ENCODE measurements at regions not wholly inside any gene's neighbourhood (a gene's known extent, or its start where the extent isn't known, plus 50 kb on each side); places are given as distances from the start of the nearest gene placed in this dataset.

DNA sequence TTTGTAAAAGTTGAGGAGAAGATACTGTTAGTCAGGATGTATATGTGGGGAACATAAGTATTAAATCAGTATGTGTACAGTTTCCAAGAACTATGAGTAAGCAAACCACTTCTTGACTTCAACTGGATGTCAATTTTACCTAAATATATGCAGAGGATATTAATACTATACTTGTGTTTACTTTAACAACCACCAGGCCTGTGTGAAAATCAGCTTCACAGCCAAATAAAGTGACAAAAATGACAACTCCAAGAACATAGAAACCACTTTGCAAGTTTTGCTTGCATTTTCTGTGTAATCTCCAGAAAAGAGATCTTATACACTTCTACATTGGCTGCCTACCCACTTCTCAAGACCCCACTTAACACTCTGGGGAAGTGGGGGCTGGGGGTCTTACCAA is 293.3 kb upstream of the RORA start:
- DNase-seq (no peak), ATAC-seq (no peak)
- Histone ChIP-seq H3K4me1 (no peaks in the 10 kb centered on the region), H3K27me3 (no peaks in the 10 kb centered on the region), H3K36me3 (no peaks in the 10 kb centered on the region), H3K9me3 (no peaks in the 10 kb centered on the region), H3K4me3 (no peak overlapping the region), H3K27ac (no peak overlapping the region)
- no peak for TF ChIP-seq CTCF (IDR thresholded peaks at IDR 0.05)
- intact Hi-C loops (cut with DNase I), result no loop called here

- ATAC-seq (no peak), DNase-seq (no peak)
- Histone ChIP-seq H3K27ac (no peak overlapping the region), H3K9me3 (no peaks in the 10 kb centered on the region), H3K4me3 (no peak overlapping the region), H3K4me1 (no peaks in the 10 kb centered on the region), H3K27me3 (no peaks in the 10 kb centered on the region), H3K36me3 (no peaks in the 10 kb centered on the region)
- TF ChIP-seq CTCF (IDR thresholded peaks at IDR 0.05), result no peak
- intact Hi-C loops (cut with DNase I), result no loop called here
Observed at GRCh38 chr15:61521953-61522352, 292.9 kb upstream of the RORA start.

DNA sequence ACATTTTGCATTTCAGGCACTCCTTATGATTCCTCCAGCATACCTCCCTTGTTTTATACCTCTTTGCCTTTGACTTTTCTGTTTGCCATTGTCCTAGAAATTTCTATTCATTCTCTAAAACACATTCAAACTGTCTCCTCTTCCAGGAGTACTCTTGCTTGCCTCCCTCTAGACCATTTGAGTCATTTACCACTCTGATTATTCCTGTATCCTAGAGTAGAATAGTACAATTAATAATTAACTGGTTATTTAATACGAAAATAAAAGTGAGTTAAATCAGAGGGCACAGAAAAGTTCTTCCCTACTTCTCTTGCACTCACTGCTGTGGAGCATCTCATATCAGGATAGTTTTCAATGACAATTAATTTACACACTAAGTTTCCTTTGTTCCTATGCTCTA is 290.2 kb upstream of the RORA start:
- Histone ChIP-seq H3K4me3 (no peak overlapping the region), H3K4me1 (no peaks in the 10 kb centered on the region), H3K27me3 (no peaks in the 10 kb centered on the region), H3K36me3 (no peaks in the 10 kb centered on the region), H3K9me3 (no peaks in the 10 kb centered on the region), H3K27ac (no peak overlapping the region)
- ATAC-seq (no peak), DNase-seq (no peak)
- intact Hi-C loops (cut with DNase I), result no loop called here
- TF ChIP-seq CTCF (IDR thresholded peaks at IDR 0.05), result no peak

DNA sequence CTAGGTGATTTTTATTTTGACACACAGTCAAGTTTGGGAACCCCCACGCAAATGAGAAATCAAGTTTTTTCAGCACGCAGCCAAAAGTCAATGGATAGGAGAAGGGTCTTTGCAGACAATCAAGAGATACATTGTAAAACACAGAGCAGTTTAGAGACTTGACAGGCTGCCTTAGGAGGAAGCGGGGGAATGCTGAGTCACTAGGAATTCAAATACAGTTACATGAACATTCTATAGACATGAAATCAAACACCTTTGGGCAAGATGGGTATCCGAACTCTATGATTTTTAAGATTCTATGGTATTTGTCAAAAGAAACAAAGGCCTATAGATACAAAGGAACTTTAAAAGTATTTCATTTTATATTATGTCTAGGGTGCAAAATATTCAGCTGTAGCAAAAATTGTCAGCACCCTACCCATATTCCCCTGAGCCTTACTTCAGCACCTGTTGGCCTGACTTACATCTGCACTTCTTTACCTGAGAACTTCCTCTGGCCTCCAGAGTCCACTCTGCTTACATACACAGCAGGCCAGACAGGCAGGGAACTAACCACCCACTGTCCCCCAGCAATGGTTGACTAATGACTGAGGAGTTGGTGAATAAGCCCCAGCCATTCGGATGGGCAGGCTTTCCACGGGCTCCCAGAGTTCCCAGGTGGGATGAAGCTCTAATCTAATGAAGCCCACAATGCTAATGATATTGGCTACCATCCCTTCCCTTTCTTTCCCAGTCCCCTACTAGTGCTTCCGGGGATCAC is 289.3 kb upstream of the RORA start:
- Histone ChIP-seq H3K36me3 (no peaks in the 10 kb centered on the region), H3K27me3 (no peaks in the 10 kb centered on the region), H3K9me3 (no peaks in the 10 kb centered on the region), H3K4me3 (no peak overlapping the region), H3K27ac (no peak overlapping the region), H3K4me1 (no peaks in the 10 kb centered on the region)
- TF ChIP-seq CTCF (IDR thresholded peaks at IDR 0.05), result no peak
- intact Hi-C loops (cut with DNase I), result no loop called here
- DNase-seq (no peak), ATAC-seq (no peak)

DNA sequence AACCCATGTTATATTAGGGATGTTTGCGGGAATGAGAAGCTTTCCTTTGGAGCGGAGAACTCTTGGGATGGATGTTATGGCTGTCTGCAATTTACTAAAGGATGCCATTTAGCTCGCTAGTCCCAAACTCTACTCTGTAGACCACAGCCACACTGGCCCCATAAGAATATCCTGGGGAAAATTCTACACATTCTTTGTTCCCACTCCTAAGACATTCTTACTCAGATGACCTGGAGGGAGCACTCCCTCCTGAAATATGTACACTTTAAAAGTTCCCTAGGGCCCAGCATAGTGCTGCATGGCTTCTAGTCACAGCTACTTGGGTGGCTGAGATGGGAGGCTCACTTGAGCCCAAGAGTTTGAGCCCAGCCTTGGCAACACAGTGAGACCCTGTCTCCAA is 288.7 kb upstream of the RORA start:
- ATAC-seq, result no peak

More for the DNA sequence above, 288.7 kb upstream of the RORA start:
- intact Hi-C loops (cut with DNase I), result no loop called here
- Histone ChIP-seq H3K27ac (no peak overlapping the region), H3K9me3 (no peaks in the 10 kb centered on the region), H3K36me3 (no peaks in the 10 kb centered on the region), H3K4me1 (no peaks in the 10 kb centered on the region), H3K27me3 (no peaks in the 10 kb centered on the region), H3K4me3 (no peak overlapping the region)
- no peak for DNase-seq
- TF ChIP-seq CTCF (IDR thresholded peaks at IDR 0.05), result no peak

All from left lung (tissue), 4 donors.